ENCODE measurements at regions not wholly inside any gene's neighbourhood (a gene's known extent, or its start where the extent isn't known, plus 50 kb on each side); places are given as distances from the start of the nearest gene placed in this dataset.

DNA sequence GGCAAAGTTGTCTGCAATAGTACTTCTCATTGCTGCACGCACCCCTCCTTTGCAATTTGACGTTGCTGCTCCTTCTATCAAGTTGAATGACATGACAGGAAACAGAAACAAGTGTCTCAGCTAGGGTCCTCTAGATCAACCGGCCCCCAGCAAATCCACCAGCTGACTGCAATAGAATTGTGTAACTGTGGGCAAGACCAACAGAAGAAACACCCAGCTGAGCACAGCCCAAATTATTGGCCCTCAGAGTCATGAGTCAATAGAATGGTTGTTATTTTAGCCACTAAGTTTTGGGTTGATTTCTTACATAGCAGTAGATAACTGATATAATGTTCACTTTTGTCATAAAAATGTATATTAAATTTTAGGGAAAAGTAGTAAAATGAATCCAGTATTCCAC lies 202.7 kb downstream of the MAFB start:
- DNase-seq = no peak

DNA sequence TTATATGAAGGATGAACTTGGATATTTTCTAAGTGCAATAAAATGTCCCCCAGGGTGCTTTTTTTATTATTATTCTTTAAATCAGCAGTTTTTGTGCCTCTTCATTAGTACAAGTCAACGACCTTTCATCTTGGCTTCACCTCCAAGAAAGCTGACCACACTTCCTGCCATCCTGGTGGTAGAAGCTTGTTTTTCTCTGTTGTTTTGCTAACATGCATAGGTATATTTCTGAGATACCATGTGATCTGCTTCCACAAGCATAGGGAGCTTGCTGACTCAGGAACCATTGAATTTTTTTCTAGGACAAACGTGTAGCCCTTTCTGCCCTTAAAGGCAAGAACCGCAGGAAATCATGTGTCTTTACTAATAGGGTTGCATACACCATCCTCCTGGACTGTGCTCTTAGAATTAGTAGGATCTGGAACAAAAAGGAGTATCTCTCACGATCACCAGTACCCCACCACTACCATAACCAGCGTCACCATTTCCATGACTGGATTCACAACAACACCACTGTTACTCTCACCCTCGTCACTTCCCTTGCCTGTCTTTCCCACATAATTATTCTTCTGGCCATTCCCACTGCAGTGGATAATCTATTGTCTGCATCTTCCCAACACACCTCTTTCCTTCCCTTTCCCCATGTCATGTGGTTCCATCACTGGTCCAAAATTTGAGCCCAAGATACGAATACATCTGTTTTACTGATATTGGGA lies 207.1 kb downstream of the MAFB start:
- DNase-seq = no peak

DNA sequence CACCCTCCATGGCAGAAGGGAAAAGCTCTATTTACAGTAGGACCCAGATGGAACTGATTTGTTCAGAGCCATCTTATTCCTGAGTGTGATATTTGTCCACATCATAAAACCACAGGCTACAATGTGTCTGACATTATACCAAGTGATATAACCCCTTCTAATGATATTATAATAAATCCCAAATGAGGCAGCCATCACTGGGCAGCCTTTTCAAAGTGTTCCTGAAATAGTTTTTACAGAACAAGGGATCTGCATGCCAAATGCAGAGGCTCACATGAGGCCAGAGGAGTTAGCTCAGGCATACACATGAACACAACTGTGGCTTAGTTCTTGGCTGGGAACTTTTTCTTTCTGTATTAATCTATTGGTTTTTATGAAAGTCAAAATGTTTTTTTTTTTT lies 207.7 kb downstream of the MAFB start:
- no peak for DNase-seq

- no peak for DNase-seq
These were observed 211.2 kb downstream of the MAFB start for GRCh38 chr20:40477805-40478204.

GRCh38 chr20:40476461-40476860 lies 212.6 kb downstream of the MAFB start:
- DNase-seq = no peak

DNA sequence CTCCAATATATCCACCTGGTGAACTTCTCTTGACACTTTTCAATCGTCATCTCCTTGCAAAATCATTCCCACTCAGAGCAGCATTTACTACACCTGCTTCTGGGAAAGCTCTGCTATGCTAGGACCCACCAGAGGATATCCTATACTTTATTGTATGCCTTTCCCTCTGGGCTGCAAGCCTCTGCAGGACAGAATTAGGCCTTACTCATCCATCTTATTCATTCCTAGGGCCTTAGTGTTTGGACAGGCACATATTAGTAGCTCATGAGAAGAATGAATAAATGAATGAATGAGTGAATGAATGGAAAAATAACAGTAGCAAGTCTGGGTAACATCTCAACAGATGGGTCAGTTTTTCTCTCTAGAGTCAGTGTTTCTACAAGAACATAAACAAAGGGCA lies 216.1 kb downstream of the MAFB start:
- no peak for DNase-seq

DNA sequence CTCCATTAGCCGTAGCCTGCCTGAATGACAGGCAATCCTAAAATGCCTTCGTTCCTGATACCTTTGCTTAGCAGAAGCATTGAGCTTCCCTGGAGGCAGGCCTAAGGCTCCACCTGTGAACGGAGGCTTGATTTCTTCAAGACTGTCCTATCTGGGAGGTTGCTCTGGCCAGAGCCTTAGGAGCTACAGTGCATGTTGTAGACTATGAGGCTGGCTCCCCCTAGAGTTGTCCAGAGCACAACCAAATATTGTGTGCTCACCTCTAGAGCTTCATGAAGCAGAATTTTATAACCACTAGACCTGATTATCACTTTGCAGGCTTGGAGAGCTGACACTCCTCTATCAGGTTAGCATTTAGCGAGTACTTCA lies 217.8 kb downstream of the MAFB start:
- DNase-seq = no peak

DNA sequence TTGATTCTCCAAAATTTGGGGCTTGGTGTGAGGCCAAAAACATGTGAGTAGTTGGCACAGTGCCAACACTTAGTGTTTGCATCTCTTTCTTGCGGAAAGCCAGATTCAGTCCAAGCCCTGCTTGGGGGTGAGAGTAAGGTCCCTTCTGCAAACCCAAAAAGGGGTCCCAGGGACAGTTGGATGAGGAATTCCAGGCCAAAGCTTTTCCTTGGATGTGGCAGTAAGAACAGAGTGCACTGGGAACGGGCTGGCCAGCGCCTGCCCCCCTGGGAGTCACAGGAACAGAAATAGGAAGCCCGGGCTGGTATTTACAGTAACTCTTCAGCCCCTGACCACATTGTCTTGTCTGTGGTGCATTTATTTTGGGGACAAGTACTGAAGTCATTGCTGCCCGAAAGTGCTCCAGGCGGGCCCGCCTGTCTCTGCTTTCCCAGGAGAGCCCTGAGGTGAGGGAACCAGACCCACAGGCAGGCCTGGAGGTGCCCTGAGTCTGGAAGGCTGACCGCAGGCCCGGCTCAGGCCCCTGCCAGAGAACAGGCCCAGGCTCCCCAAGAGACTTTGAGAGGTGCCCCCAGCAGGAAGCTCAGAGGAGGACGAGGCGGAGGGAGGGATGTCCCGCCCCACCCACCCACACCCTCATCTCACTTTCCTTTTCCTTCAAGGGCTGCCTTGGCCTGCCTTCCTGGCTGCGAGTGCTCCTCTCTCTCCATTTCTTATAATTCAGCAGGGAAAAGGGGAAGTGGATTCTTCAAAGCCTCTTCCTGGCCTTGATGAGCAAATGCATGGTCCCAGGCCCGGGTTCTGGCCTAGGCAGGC lies 218.4 kb downstream of the MAFB start:
- no peak for DNase-seq

GRCh38 chr20:40468759-40469158 lies 220.3 kb downstream of the MAFB start:
- DNase-seq = no peak

DNA sequence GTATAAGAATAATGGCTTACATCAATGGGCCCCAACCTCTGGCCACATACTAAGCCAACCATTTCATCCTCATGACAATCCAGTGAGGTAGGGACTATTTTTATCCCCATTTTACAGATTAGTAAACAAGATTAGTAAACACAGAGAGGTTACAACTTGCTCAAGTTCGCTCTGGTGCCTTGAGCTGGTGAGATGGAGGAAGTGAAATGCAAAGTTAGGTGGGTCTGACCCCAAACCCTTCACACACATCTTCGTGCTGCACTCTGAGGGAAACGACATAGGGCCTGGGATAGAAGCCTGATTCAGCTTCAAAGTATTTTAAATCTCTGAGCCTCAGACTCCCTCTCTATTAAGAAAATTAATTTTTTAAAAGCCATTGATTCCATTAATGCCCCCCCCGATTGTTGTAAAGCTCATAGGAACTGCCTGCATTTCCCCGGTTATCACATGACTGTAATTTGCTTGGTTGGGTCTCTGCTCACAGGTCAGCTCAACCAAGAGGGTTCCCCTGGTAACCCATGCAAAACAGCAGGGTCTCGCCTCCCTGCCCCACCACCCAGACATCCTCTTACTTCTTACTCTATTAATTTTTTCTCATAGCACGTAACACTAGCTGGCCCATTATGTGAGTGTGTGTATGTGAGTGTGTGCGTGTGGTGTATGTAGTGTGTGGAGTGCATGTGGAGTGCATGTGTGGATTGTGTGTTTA lies 221.2 kb downstream of the MAFB start:
- no peak for DNase-seq

DNA sequence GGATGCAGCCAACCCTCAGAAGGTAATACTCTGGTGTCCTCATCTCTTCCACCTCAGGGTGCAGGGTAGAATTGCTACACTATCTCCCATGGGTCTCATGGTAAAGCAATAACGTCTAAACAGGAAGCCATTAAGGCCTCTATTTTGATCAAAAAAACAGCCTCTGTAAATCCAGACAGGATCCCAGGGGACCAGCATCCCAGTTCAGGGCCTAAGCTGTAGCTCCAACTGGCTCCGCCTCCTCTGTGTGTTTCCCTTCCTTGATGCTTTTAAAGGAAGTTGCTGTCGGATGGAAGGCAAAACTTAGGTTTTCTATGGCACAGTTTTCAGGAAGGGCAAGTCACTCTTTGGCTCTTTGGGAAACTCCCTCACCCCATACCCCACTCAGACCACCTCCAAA lies 222.0 kb downstream of the MAFB start:
- DNase-seq = no peak

GRCh38 chr20:40464731-40465208 lies 224.3 kb downstream of the MAFB start:
- DNase-seq = no peak

DNA sequence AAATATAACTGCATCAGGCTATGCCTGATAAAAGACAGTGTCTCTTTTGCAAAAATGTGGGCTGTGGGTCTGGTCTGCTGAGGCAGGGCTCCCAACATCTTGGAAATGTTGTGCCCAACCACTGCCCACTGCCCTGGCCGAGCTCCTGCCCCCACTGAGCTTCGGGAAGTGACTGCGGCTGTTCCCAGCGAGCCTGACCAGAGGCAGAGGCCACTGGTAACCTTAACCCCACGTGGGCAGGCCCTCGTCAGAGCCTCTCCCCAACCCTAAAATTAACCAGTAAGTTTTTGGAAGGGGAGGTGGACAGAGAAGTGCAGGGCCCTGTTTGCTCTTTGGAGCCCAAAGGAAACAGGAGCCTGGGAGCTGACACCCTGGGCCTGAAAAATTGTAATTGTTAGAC lies 225.9 kb downstream of the MAFB start:
- DNase-seq = no peak

- no peak for DNase-seq
These were observed 226.5 kb downstream of the MAFB start for GRCh38 chr20:40462566-40462965.

GRCh38 chr20:40459299-40459698 lies 229.7 kb downstream of the MAFB start:
- no peak for DNase-seq

DNA sequence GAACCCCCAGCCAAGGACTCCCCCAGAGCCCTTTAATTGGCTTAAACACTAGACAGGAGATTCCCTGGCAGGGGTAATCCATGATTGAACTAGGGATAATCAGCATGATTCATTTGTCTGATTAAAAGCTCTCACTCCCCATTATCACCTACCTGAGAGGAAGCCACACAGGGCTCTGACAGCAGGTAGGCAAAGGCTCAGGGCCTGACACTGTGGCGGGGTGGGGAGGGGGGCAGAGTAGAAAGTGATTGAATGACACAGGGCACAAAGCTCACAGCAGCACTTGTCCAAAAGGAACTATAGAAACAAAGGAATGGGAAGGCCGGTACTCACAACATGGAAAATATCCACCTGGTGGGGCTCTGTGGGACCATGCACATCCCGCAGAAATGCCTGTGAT lies 231.6 kb downstream of the MAFB start:
- no peak for DNase-seq

GRCh38 chr20:40452758-40453157 lies 236.3 kb downstream of the MAFB start:
- no peak for DNase-seq

DNA sequence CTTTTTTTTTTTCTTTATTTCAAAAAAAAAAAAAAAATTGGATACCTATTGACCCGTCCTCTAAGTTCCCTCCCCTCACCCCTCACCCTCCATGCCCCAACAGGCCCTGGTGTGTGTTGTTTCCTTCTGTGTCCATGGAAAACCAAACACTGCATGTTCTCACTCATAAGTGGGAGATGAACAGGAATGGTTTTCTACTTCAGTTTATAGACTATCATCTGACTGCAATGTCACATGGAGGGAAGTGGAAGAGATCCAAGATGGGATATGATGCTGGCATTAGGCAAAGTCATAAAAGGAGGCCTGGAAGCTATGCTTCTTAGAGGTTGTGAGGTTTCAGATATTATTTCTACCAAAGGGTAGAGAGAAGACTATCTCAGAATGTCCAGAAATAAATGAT lies 237.5 kb downstream of the MAFB start:
- DNase-seq = no peak

GRCh38 chr20:40449974-40450616 lies 238.9 kb downstream of the MAFB start:
- no peak for DNase-seq

DNA sequence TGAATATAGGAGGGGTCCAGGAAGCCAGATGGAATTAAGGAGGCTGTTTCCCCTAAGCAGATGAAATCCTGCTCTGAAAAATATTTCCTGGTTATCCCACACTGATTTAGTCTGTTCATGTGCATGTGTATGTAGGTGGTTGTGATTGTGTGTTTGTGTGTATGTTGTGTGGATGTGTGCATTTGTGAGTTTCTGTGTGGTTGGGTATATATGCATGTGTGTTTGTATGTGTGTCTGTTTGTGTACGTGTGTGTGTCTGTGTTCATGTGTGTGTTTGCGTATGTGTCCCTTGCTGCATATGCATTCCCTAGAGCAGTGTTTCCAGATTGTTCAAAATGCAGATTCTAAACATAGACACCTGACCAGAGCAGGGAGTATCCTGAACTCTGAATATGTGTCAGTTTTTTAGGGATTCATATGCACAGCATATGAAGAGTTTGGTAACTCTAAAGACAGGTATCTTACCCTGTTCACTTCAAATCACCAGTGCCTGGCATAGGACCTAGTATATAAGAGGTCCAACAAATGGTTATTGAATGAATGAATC lies 239.8 kb downstream of the MAFB start:
- no peak for DNase-seq

DNA sequence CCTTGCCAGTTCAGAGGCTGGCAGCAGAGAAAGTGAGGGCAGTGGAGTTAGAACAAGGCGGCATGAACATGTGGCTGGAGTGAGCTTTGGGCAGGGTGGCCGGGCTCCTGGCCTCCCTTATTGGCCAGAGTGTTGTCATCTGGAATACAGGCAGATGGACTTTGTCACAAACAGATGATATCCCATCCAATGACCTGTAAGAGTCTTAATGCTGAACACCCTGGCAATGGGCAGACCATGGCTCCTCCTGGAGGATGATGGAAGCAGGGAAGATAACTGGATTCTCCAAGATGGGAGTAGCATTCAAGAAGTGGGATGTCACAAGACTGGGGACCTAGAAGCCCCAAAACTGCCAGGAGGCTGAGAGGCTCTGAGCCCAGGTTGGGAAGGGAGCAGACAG lies 242.1 kb downstream of the MAFB start:
- no peak for DNase-seq

DNA sequence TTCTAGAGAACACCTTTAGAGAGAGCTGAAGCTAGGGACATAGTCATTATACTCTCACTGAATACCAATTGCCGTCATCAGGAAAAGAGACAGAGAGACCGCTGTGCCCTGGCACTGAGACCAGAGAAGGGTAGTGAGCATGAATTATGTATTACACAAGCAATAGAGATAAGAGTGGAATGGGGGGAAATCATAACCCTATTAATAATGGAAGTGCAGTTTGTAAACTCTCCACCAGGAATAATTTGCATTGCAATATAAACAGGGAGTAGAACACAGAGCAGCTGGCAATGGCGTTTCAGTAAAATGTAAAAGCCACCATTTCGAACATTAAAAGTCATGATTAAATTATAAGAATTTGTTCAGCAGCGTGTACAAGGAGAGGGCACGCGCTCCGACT lies 244.5 kb downstream of the MAFB start:
- DNase-seq = no peak

DNA sequence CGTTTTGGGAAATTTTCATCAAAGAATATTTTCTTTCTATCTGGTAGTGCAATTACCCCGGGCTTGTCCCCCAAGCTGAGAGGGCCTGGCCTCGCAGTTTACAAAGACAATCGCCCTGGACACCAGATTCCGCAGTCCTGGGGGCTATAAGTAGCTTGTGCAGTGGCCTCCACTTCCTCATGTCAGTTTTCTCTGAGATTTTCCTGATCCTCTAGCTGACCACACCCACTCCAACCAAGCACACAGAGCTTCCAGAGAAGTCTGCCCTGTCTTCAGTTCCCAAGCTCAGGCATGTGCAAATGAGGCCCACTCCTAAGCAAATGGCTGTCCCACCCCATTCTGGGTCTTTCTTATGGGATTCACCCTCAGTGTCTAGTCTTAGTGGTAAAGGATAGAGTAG lies 245.3 kb downstream of the MAFB start:
- DNase-seq = no peak

Measured in stimulated activated CD8-positive, alpha-beta memory T cell treated with anti-CD3 and anti-CD28 coated beads, Interleukin-4, amount 100 ng/mL, for 48 hours (primary cell).